ENCODE measurements at regions not wholly inside any gene's neighbourhood (a gene's known extent, or its start where the extent isn't known, plus 50 kb on each side); places are given as distances from the start of the nearest gene placed in this dataset.
A peak's percentile ranks its signal among the peaks of the same experiment; 100 is the strongest.
"Not testable (repeated sequence)": the region's sequence is repeated elsewhere in the genome, so short reads cannot be mapped to it uniquely, and the experiment has no call there.

- H3K4me1 ChIP-seq (ENCODE audit: control insufficient read depth, insufficient read depth, low read length); H3K27ac ChIP-seq (ENCODE audit: low read length); H3K36me3 Mint-ChIP-seq; H3K27ac Mint-ChIP-seq; H3K36me3 ChIP-seq (ENCODE audit: control insufficient read depth, insufficient read depth, low read length); H3K27me3 Mint-ChIP-seq (ENCODE audit: low read depth in 2 of 2); intact Hi-C loops (cut with micrococcal nuclease); H3K4me3 ChIP-seq (ENCODE audit: low read length); H3K9me3 ChIP-seq (ENCODE audit: control insufficient read depth, insufficient read depth, low read length); H3K4me1 Mint-ChIP-seq; H3K9me3 Mint-ChIP-seq; H3K27me3 ChIP-seq (ENCODE audit: control insufficient read depth, insufficient read depth, low read length); H3K4me3 Mint-ChIP-seq; DNase-seq; ATAC-seq: not testable (repeated sequence)
- no CpG with 5 or more reads among the region's 3 CpGs for WGBS (ENCODE audit: insufficient coverage)
These were observed 4849.3 kb upstream of the OR11H1 start for GRCh38 chr22:10678720-10679119.

DNA sequence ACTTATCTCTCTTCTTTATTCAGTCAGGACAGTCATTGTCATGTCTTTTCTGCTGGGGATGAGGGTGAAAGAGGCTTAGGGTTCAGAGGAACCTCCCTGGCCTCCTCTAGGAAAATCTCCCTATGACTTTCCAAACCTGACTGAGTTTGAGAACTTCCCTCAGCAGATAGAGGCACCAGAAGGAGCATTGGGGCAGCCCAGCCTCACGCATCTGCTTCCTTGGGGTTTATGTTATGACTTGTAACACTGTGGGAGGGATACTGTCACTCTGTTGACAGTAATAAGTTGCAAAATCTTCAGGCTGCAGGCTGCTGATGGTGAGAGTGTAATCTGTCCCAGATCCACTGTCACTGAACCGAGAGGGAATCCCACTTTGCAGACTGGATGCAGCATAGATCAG, 4842.6 kb upstream of the OR11H1 start:
- DNase-seq; H3K36me3 ChIP-seq (ENCODE audit: control insufficient read depth, insufficient read depth, low read length); H3K9me3 ChIP-seq (ENCODE audit: control insufficient read depth, insufficient read depth, low read length); H3K4me1 Mint-ChIP-seq; H3K27me3 ChIP-seq (ENCODE audit: control insufficient read depth, insufficient read depth, low read length); H3K27me3 Mint-ChIP-seq (ENCODE audit: low read depth in 2 of 2); H3K27ac Mint-ChIP-seq; H3K4me3 Mint-ChIP-seq; intact Hi-C loops (cut with micrococcal nuclease); H3K36me3 Mint-ChIP-seq; H3K9me3 Mint-ChIP-seq; ATAC-seq; H3K27ac ChIP-seq (ENCODE audit: low read length); H3K4me1 ChIP-seq (ENCODE audit: control insufficient read depth, insufficient read depth, low read length); H3K4me3 ChIP-seq (ENCODE audit: low read length): not testable (repeated sequence)
- WGBS (ENCODE audit: insufficient coverage) = no CpG with 5 or more reads among the region's 2 CpGs

- H3K9me3 Mint-ChIP-seq; H3K36me3 Mint-ChIP-seq; H3K4me3 ChIP-seq (ENCODE audit: low read length); H3K4me3 Mint-ChIP-seq; H3K27ac Mint-ChIP-seq; H3K9me3 ChIP-seq (ENCODE audit: control insufficient read depth, insufficient read depth, low read length); intact Hi-C loops (cut with micrococcal nuclease); H3K36me3 ChIP-seq (ENCODE audit: control insufficient read depth, insufficient read depth, low read length); H3K4me1 Mint-ChIP-seq; ATAC-seq; DNase-seq; H3K27me3 ChIP-seq (ENCODE audit: control insufficient read depth, insufficient read depth, low read length); H3K27ac ChIP-seq (ENCODE audit: low read length); H3K27me3 Mint-ChIP-seq (ENCODE audit: low read depth in 2 of 2); H3K4me1 ChIP-seq (ENCODE audit: control insufficient read depth, insufficient read depth, low read length): not testable (repeated sequence)
- WGBS (ENCODE audit: insufficient coverage) = 89% methylated on average over 1 of the region's 4 CpGs
These were observed 4840.7 kb upstream of the OR11H1 start for GRCh38 chr22:10687256-10687655.

DNA sequence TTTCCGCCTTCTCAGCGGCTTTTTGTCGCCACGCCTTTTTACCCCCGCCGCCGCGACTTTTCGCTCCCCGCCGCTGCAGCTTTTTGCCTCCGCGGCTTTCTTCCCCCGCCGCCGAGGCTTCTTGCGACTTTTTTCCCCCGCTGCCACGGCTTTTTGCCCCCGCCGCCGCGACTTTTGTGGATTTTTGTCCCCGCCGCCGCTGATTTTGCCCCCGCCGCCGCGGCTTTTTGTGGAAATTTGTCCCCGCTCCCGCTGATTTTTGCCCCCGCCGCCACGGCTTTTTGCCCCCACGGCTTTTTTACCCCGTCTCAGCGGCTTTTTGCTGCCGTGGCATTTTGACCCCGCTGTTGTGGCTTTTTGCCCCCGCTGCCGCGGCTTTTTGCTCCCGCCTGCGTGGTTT, 4829.2 kb upstream of the OR11H1 start:
- H3K36me3 Mint-ChIP-seq; H3K4me1 ChIP-seq (ENCODE audit: control insufficient read depth, insufficient read depth, low read length); H3K27me3 Mint-ChIP-seq (ENCODE audit: low read depth in 2 of 2); H3K4me1 Mint-ChIP-seq; H3K9me3 ChIP-seq (ENCODE audit: control insufficient read depth, insufficient read depth, low read length); H3K27ac ChIP-seq (ENCODE audit: low read length); H3K4me3 ChIP-seq (ENCODE audit: low read length); H3K27ac Mint-ChIP-seq; DNase-seq; H3K36me3 ChIP-seq (ENCODE audit: control insufficient read depth, insufficient read depth, low read length); ATAC-seq; H3K4me3 Mint-ChIP-seq; intact Hi-C loops (cut with micrococcal nuclease); H3K27me3 ChIP-seq (ENCODE audit: control insufficient read depth, insufficient read depth, low read length): not testable (repeated sequence)
- 72% methylated on average over 45 of the region's 45 CpGs for WGBS (ENCODE audit: insufficient coverage)
- peaks cover 4 to 16% of the 10 kb centered on the region in 2 donors for H3K9me3 Mint-ChIP-seq

GRCh38 chr22:10699301-10700097, 4828.5 kb upstream of the OR11H1 start:
- H3K27ac Mint-ChIP-seq; H3K4me1 ChIP-seq (ENCODE audit: control insufficient read depth, insufficient read depth, low read length); H3K9me3 ChIP-seq (ENCODE audit: control insufficient read depth, insufficient read depth, low read length); H3K4me1 Mint-ChIP-seq; H3K36me3 ChIP-seq (ENCODE audit: control insufficient read depth, insufficient read depth, low read length); H3K36me3 Mint-ChIP-seq; intact Hi-C loops (cut with micrococcal nuclease); ATAC-seq; H3K4me3 Mint-ChIP-seq; H3K27me3 ChIP-seq (ENCODE audit: control insufficient read depth, insufficient read depth, low read length); H3K27me3 Mint-ChIP-seq (ENCODE audit: low read depth in 2 of 2); H3K4me3 ChIP-seq (ENCODE audit: low read length); H3K27ac ChIP-seq (ENCODE audit: low read length); DNase-seq: not testable (repeated sequence)
- WGBS (ENCODE audit: insufficient coverage) = 70% methylated on average over 63 of the region's 80 CpGs
- peaks cover 4 to 16% of the 10 kb centered on the region in 2 donors for H3K9me3 Mint-ChIP-seq

- H3K27me3 Mint-ChIP-seq (ENCODE audit: low read depth in 2 of 2); H3K4me1 Mint-ChIP-seq; H3K9me3 ChIP-seq (ENCODE audit: control insufficient read depth, insufficient read depth, low read length); ATAC-seq; DNase-seq; H3K27ac Mint-ChIP-seq; intact Hi-C loops (cut with micrococcal nuclease); H3K36me3 ChIP-seq (ENCODE audit: control insufficient read depth, insufficient read depth, low read length); H3K4me3 ChIP-seq (ENCODE audit: low read length); H3K4me1 ChIP-seq (ENCODE audit: control insufficient read depth, insufficient read depth, low read length); H3K27ac ChIP-seq (ENCODE audit: low read length); H3K27me3 ChIP-seq (ENCODE audit: control insufficient read depth, insufficient read depth, low read length); H3K4me3 Mint-ChIP-seq; H3K36me3 Mint-ChIP-seq: not testable (repeated sequence)
- peaks cover 8 to 13% of the 10 kb centered on the region in 2 donors for H3K9me3 Mint-ChIP-seq
- WGBS (ENCODE audit: insufficient coverage) = 82% methylated on average over 2 of the region's 3 CpGs
These were observed 4819.8 kb upstream of the OR11H1 start for GRCh38 chr22:10708175-10708574.

DNA sequence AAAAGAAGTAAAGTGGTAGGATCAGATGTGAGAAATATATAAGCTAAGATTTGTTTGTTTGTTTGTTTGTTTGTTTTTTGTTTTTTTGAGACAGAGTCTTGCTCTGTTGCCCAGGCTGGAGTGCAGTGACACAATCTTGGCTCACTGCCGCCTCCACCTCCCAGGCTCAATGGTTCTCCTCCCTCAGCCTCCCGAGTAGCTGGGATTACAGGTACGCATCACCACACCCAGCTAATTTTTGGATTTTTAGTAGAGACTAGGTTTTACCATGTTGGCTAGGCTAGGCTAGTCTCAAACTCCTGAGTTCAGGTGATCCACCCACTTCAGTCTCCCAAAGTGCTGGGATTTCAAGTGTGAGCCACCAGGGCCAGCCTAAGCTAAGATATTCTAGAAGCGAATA, 4817.1 kb upstream of the OR11H1 start:
- not testable (repeated sequence) for H3K4me3 ChIP-seq (ENCODE audit: low read length); H3K27ac Mint-ChIP-seq

GRCh38 chr22:10722804-10723203, 4805.2 kb upstream of the OR11H1 start:
- H3K9me3 Mint-ChIP-seq = peaks cover 59 to 73% of the 10 kb centered on the region in 2 donors
- H3K36me3 ChIP-seq (ENCODE audit: control insufficient read depth, insufficient read depth, low read length); H3K36me3 Mint-ChIP-seq; H3K4me1 ChIP-seq (ENCODE audit: control insufficient read depth, insufficient read depth, low read length); DNase-seq; H3K4me3 Mint-ChIP-seq; H3K27me3 ChIP-seq (ENCODE audit: control insufficient read depth, insufficient read depth, low read length); H3K27ac ChIP-seq (ENCODE audit: low read length); H3K4me1 Mint-ChIP-seq; H3K27ac Mint-ChIP-seq; H3K4me3 ChIP-seq (ENCODE audit: low read length); H3K27me3 Mint-ChIP-seq (ENCODE audit: low read depth in 2 of 2); intact Hi-C loops (cut with micrococcal nuclease): not testable (repeated sequence)
- peak in 1 of 3 donors; percentile 12 for ATAC-seq
- H3K9me3 ChIP-seq (ENCODE audit: control insufficient read depth, insufficient read depth, low read length) = peaks cover 21% of the 10 kb centered on the region
- 64% methylated on average over 9 of the region's 9 CpGs for WGBS (ENCODE audit: insufficient coverage)

More for the DNA sequence above, 4817.1 kb upstream of the OR11H1 start:
- H3K36me3 ChIP-seq (ENCODE audit: control insufficient read depth, insufficient read depth, low read length); H3K27me3 Mint-ChIP-seq (ENCODE audit: low read depth in 2 of 2); H3K4me3 Mint-ChIP-seq; H3K9me3 ChIP-seq (ENCODE audit: control insufficient read depth, insufficient read depth, low read length); H3K4me1 Mint-ChIP-seq; ATAC-seq; DNase-seq; H3K27me3 ChIP-seq (ENCODE audit: control insufficient read depth, insufficient read depth, low read length); H3K4me1 ChIP-seq (ENCODE audit: control insufficient read depth, insufficient read depth, low read length); intact Hi-C loops (cut with micrococcal nuclease); H3K27ac ChIP-seq (ENCODE audit: low read length); H3K36me3 Mint-ChIP-seq: not testable (repeated sequence)
- 60% methylated on average over 4 of the region's 4 CpGs for WGBS (ENCODE audit: insufficient coverage)
- H3K9me3 Mint-ChIP-seq = peaks cover 16 to 31% of the 10 kb centered on the region in 2 donors

All from natural killer cell (primary cell).